ENCODE measurements at regions not wholly inside any gene's neighbourhood (a gene's known extent, or its start where the extent isn't known, plus 50 kb on each side); places are given as distances from the start of the nearest gene placed in this dataset.

- Histone ChIP-seq H3K4me2 (ENCODE audit: low read depth, low read length, poor library complexity, severe bottlenecking) (no peak overlapping the region), H3K4me1 (ENCODE audit: insufficient read depth, low read length, poor library complexity, severe bottlenecking) (no peaks in the 10 kb centered on the region), H3K9me2 (replicated peaks; ENCODE audit: low read depth, low read length) (no peaks in the 10 kb centered on the region), H3K79me2 (ENCODE audit: insufficient read depth, low read length) (no peaks in the 10 kb centered on the region), H3F3A (ENCODE audit: low read depth) (no peaks in the 10 kb centered on the region), H3K9ac (ENCODE audit: low read depth, low read length, poor library complexity, severe bottlenecking) (no peak overlapping the region), H2AFZ (ENCODE audit: low read length) (no peak overlapping the region), H3K36me3 (ENCODE audit: insufficient read depth, low read length) (no peaks in the 10 kb centered on the region), H3K27me3 (ENCODE audit: insufficient read depth, low read length, poor library complexity, severe bottlenecking) (no peaks in the 10 kb centered on the region), H4K20me1 (ENCODE audit: insufficient read depth, low read length, poor library complexity, severe bottlenecking) (no peaks in the 10 kb centered on the region), H3K9me3 (ENCODE audit: insufficient read depth, low read depth, low read length) (no peaks in the 10 kb centered on the region), H3K4me3 (ENCODE audit: low read length, poor library complexity, severe bottlenecking) (no peak overlapping the region)
- TF ChIP-seq, protein P1, sequence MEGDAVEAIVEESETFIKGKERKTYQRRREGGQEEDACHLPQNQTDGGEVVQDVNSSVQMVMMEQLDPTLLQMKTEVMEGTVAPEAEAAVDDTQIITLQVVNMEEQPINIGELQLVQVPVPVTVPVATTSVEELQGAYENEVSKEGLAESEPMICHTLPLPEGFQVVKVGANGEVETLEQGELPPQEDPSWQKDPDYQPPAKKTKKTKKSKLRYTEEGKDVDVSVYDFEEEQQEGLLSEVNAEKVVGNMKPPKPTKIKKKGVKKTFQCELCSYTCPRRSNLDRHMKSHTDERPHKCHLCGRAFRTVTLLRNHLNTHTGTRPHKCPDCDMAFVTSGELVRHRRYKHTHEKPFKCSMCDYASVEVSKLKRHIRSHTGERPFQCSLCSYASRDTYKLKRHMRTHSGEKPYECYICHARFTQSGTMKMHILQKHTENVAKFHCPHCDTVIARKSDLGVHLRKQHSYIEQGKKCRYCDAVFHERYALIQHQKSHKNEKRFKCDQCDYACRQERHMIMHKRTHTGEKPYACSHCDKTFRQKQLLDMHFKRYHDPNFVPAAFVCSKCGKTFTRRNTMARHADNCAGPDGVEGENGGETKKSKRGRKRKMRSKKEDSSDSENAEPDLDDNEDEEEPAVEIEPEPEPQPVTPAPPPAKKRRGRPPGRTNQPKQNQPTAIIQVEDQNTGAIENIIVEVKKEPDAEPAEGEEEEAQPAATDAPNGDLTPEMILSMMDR (conservative IDR thresholded peaks at IDR 0.05; ENCODE audit: low read length): no peak
- TF ChIP-seq EZH2phosphoT487 (IDR thresholded peaks at IDR 0.05; ENCODE audit: borderline replicate concordance): no peak
These were observed 1072.5 kb upstream of the ATXN7L3B start for GRCh38 chr12:73465106-73465505.

- H3K79me2 ChIP-seq (ENCODE audit: insufficient read depth, low read length): no peaks in the 10 kb centered on the region
- H3K9ac ChIP-seq (ENCODE audit: low read depth, low read length, poor library complexity, severe bottlenecking): no peak overlapping the region
- H2AFZ ChIP-seq (ENCODE audit: low read length): no peak overlapping the region
- no peak overlapping the region for H3K4me2 ChIP-seq (ENCODE audit: low read depth, low read length, poor library complexity, severe bottlenecking)
- H3K4me3 ChIP-seq (ENCODE audit: low read length, poor library complexity, severe bottlenecking): no peak overlapping the region
- H3K4me1 ChIP-seq (ENCODE audit: insufficient read depth, low read length, poor library complexity, severe bottlenecking): no peaks in the 10 kb centered on the region
- H3K9me3 ChIP-seq (ENCODE audit: insufficient read depth, low read depth, low read length): no peaks in the 10 kb centered on the region
- no peaks in the 10 kb centered on the region for H4K20me1 ChIP-seq (ENCODE audit: insufficient read depth, low read length, poor library complexity, severe bottlenecking)
- H3K36me3 ChIP-seq (ENCODE audit: insufficient read depth, low read length): no peaks in the 10 kb centered on the region
- no peaks in the 10 kb centered on the region for H3F3A ChIP-seq (ENCODE audit: low read depth)
- TF ChIP-seq, protein P1 (conservative IDR thresholded peaks at IDR 0.05; ENCODE audit: low read length): no peak
- no peak for TF ChIP-seq EZH2phosphoT487 (IDR thresholded peaks at IDR 0.05; ENCODE audit: borderline replicate concordance)
- no peaks in the 10 kb centered on the region for H3K9me2 ChIP-seq (replicated peaks; ENCODE audit: low read depth, low read length)
- H3K27me3 ChIP-seq (ENCODE audit: insufficient read depth, low read length, poor library complexity, severe bottlenecking): no peaks in the 10 kb centered on the region
These were observed 1051.4 kb upstream of the ATXN7L3B start for GRCh38 chr12:73486256-73486655.

DNA sequence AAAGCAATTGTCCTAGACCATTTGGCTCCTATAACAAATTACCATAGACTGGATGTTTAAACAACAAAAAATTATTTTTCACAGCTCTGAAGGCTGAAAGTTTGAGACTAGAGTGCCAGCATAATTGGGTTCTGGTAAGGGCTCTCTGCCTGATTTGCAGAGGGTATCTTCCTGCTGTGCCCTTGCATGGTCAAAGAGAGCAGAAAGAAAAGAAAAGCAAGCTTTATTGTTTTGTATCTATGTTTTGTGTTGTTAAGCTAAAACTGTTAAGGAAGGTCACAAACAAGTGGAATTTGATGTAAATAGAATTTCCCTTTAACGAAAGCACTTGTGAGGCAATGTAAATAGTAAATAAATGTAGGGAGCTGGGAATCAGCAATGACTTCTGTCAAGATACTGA is 1031.0 kb upstream of the ATXN7L3B start:
- Histone ChIP-seq H3K4me1 (ENCODE audit: insufficient read depth, low read length, poor library complexity, severe bottlenecking) (no peaks in the 10 kb centered on the region), H3K9me3 (ENCODE audit: insufficient read depth, low read depth, low read length) (no peaks in the 10 kb centered on the region), H3K27me3 (ENCODE audit: insufficient read depth, low read length, poor library complexity, severe bottlenecking) (no peaks in the 10 kb centered on the region), H3K36me3 (ENCODE audit: insufficient read depth, low read length) (no peaks in the 10 kb centered on the region), H3K9ac (ENCODE audit: low read depth, low read length, poor library complexity, severe bottlenecking) (no peak overlapping the region), H3K9me2 (replicated peaks; ENCODE audit: low read depth, low read length) (no peaks in the 10 kb centered on the region), H3K4me2 (ENCODE audit: low read depth, low read length, poor library complexity, severe bottlenecking) (no peak overlapping the region), H4K20me1 (ENCODE audit: insufficient read depth, low read length, poor library complexity, severe bottlenecking) (no peaks in the 10 kb centered on the region), H3K79me2 (ENCODE audit: insufficient read depth, low read length) (no peaks in the 10 kb centered on the region), H3F3A (ENCODE audit: low read depth) (no peaks in the 10 kb centered on the region), H2AFZ (ENCODE audit: low read length) (no peak overlapping the region), H3K4me3 (ENCODE audit: low read length, poor library complexity, severe bottlenecking) (no peak overlapping the region)
- TF ChIP-seq EZH2phosphoT487 (IDR thresholded peaks at IDR 0.05; ENCODE audit: borderline replicate concordance): no peak
- TF ChIP-seq, protein P1 (conservative IDR thresholded peaks at IDR 0.05; ENCODE audit: low read length): no peak

Data from Loucy (cell line).